ENCODE measurements at regions not wholly inside any gene's neighbourhood (a gene's known extent, or its start where the extent isn't known, plus 50 kb on each side); places are given as distances from the start of the nearest gene placed in this dataset.

DNA sequence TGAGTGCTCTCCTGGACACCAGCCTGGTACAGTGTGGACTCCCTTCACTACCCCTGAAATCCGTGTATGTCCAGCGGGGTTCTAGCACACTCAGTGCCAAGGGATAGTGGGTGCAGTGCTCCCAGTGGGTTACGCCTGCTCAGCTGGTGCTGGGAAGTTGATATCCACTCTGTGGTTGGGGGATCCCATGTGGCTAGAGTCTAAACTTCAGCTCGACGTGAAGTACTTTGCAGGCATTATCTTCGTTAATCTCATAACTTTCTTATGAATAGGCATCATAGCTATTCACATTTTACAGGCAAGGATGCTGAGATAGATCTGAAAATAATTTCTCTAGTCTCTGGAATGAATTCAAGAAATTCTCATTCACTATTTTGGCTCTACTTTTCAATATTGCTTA lies 433.2 kb upstream of the HTR2A start:
- in situ Hi-C loops (cut with MboI; ENCODE audit: low pct_unique_long_range_greater_than_20kb, low sequenced_read_pairs), result no loop called here
- DNase-seq, result no peak

DNA sequence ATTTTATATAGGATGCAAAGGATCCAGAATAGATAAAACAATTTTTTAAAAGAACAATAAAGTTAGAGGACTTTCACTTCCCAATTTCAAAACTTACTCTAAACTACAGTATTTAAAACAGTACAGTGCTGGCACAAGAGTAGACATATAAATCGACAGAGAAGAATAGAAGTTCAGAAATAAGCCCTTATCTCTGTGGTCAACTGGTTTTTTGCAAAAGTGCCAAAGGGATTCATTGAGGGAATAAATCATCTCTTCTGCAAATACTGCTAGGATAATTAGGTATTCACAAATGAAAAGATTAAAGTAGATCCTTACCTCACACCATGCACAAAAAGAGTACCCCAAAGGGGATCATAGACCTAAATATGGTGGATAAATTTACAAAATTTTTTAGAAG lies 431.0 kb upstream of the HTR2A start:
- in situ Hi-C loops (cut with MboI; ENCODE audit: low pct_unique_long_range_greater_than_20kb, low sequenced_read_pairs), result no loop called here

DNA sequence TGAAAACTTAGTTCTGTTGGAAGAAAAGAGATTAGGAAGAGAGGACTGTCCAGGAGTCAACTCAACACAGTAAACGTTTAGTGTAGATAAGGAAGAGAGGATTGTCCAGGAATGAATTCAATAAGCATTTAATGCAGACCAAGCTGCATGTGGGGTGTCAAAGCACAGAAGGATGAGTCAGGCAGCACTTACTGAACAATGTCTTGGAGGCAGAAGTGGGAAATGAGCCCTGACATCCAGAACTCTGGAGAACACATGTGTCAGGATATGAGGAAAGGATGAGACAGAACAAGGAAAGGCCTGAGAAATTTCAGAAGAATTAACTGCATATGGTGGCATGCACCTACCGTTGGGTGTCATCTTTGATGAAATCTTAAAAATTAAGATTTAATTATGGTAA lies 429.2 kb upstream of the HTR2A start:
- in situ Hi-C loops (cut with MboI; ENCODE audit: low pct_unique_long_range_greater_than_20kb, low sequenced_read_pairs), result no loop called here

More for the DNA sequence above, 431.0 kb upstream of the HTR2A start:
- no peak for DNase-seq

DNA sequence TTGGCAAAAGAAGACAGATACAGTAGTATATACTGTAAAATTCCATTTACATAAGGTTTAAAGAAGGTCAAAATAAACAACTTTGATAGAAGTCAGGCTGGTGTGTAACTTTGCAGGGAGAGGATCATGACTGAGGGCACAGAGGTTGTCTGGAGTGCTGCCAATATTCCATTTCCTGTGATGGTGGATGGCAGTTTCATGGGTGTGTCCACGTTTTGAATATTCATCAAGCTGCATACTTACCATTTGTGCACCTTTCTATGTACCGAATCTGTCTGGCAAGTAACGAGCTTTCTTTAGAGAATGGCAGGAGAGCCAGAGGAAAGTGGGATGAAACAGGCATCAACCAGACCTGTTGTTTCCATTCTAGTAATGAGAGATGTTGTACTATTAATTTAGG lies 420.5 kb upstream of the HTR2A start:
- in situ Hi-C loops (cut with MboI; ENCODE audit: low pct_unique_long_range_greater_than_20kb, low sequenced_read_pairs), result no loop called here
- no peak for DNase-seq

More for the DNA sequence above, 429.2 kb upstream of the HTR2A start:
- DNase-seq, result no peak

DNA sequence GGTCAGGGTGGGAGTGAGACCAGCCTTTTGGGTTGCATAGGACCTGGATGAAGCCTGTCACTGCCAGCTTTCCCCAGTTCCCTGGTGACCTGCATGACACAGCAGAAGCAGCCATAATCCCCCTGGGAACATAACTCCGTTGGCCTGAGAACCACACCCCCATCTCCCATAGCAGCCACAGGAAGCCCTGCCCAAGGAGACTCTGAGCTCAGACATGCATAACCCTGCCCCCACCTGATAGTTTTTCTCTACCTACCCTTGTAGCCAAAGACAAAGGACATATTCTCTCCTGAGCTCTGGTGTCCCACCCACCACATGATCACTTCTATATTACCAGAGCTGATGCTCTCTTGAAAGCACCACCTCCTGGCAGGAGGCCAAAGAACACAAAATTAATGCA lies 413.5 kb upstream of the HTR2A start:
- DNase-seq, result no peak
- in situ Hi-C loops (cut with MboI; ENCODE audit: low pct_unique_long_range_greater_than_20kb, low sequenced_read_pairs), result no loop called here

DNA sequence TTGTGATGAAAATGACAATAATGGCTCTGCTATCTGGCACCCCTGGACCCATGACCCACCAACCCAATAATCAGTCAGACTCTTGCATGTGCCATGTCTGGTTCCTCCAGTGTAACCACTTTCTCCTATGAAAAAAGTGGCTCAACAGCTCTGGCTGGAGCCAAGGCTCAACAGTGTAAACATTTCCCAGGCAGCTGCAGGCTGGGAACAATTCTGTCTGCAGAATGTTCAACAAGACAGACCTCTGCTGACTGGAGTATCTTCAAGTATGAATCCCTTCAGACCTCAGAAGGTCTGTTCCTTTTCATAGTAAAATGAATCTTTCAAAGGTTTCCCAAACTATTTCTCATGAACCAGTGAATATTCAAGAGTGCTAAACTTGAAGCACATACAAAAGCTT lies 410.1 kb upstream of the HTR2A start:
- in situ Hi-C loops (cut with MboI; ENCODE audit: low pct_unique_long_range_greater_than_20kb, low sequenced_read_pairs), result no loop called here

DNA sequence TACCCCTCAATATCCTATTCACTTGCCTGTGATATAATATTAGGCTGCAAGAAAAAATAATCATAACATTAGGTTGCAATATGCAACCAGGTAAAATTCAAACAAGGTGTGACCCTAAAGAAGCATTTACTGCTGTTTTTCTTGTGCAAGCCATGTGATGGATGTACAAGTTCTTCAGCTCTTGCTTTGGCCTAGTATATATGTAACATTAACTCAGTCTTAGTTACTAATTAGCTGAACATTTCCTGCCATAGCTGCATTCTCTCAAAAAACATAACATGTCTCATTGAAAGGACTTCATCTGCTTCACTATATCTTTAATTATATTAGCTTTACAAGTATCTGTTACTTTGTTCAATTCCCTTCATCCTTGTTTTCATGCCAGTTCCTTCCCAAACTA lies 406.8 kb upstream of the HTR2A start:
- in situ Hi-C loops (cut with MboI; ENCODE audit: low pct_unique_long_range_greater_than_20kb, low sequenced_read_pairs), result no loop called here
- DNase-seq, result no peak

More for the DNA sequence above, 410.1 kb upstream of the HTR2A start:
- no peak for DNase-seq

DNA sequence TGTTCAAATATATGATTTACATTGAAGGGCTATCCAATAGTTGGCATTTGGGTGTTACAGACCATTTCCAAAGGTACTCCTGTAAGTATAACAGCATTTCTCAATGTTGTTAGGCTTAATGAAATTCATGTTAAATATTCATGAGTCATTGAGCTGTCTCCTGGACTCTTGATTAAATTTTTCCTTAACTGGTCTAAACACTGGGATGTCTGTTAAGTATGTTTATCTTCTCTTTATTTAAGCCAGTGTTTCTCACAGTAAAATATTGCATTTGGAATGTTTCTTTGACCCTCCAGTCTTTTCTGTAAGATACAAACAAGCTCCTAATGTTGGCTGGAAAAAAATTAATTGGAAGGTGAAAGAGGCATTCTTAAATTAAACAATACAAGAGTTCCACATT lies 402.5 kb upstream of the HTR2A start:
- in situ Hi-C loops (cut with MboI; ENCODE audit: low pct_unique_long_range_greater_than_20kb, low sequenced_read_pairs), result no loop called here
- DNase-seq, result no peak

DNA sequence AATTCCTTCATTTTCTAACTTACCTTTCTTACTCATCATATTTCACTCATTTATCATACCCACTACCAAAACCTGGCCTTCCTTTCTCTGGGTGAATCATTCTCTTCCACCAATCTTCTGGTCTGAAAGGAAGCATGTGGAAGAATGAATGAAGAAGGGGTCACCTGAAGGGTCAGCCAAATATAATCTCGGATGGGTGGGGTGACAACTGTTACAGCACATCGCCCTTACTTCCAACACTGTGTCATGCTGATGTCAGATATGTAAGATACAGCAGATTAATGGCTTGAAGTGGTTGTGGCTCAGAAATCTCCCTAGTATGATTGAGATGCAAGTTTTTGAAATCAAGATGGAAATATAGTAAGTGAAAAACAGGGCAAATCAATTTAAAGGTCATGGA lies 401.7 kb upstream of the HTR2A start:
- in situ Hi-C loops (cut with MboI; ENCODE audit: low pct_unique_long_range_greater_than_20kb, low sequenced_read_pairs), result no loop called here
- no peak for DNase-seq

DNA sequence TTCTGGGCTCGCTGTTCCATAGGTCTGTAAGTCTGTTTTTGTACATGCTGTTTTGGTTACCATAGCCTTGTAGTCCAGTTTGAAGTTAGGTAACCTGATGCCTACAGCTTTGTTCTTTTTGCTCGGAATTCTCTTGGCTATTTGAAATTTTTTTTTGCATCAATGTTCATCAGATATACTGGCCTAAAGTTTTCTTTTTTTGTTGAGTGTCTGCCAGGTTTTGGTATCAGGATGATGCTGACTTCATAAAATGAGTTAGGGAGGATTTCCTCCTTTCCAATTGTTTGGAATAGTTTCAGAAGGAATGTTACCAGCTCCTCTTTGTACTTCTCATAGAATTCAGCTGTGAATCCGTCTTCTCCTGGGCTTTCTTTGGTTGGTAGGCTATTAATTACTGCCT lies 397.8 kb upstream of the HTR2A start:
- no peak for DNase-seq
- in situ Hi-C loops (cut with MboI; ENCODE audit: low pct_unique_long_range_greater_than_20kb, low sequenced_read_pairs), result no loop called here

DNA sequence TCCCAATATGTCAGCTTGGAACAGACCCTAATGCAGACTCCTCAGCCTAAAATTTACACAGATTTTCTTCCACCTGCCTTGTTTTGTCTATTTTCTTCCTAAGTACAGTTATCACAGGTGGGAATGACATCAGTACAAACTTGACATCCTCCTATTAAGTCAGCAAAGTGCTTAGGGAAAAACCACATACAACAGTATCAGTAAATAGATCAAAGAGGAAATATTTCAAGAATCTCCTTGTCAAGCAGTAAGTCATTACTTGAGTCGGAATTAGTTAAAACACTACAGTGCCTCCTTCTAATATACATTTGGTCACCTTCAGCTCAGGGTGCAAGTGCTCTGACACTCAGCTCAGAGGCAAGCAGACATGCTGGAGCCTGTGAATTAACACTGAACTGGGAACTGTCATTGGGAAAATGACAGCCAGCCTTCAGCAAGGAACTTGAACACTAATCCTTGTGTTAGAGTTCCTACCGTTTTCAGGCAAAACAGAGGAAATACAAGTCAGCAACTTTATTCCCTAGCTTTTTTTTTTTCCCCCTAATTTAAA lies 394.3 kb upstream of the HTR2A start:
- DNase-seq, result no peak
- in situ Hi-C loops (cut with MboI; ENCODE audit: low pct_unique_long_range_greater_than_20kb, low sequenced_read_pairs), result no loop called here

DNA sequence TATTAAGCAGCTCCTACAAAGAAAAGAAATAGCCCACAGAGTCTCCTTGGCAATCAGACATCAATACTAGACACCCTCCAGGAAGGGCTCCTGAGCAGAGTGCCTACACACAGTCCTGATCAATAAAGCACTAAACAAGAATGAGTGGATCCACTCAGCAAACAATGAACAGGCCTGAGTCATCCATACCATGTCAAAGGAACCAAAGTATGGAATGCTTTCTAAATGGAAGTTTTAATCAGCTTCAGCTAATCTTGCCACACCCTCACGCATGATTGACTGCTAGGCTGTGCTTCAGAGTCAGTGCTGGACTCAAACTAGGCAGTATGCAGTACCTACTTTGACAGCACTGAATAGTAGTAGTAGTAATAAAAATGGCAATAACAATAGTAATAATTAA lies 392.7 kb upstream of the HTR2A start:
- in situ Hi-C loops (cut with MboI; ENCODE audit: low pct_unique_long_range_greater_than_20kb, low sequenced_read_pairs), result no loop called here
- DNase-seq, result no peak

DNA sequence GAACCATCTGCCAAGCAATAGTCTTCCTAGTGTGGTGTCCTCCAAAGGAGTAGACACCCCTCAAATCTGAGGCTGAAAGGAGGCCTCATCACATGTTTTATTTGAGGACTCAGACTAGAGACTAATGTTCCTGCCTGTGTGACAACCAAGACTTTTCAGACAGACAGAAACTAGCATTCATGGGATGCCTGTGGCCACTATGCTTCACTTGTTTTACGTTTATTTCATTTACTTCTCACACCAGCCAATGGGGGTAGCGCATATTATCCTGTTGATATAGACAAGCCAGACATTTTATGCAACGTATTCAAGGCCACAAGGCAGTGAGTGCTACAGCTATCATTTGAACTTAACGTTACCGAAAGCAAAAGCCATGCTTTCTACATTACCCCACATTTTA lies 391.7 kb upstream of the HTR2A start:
- no peak for DNase-seq
- in situ Hi-C loops (cut with MboI; ENCODE audit: low pct_unique_long_range_greater_than_20kb, low sequenced_read_pairs), result no loop called here

DNA sequence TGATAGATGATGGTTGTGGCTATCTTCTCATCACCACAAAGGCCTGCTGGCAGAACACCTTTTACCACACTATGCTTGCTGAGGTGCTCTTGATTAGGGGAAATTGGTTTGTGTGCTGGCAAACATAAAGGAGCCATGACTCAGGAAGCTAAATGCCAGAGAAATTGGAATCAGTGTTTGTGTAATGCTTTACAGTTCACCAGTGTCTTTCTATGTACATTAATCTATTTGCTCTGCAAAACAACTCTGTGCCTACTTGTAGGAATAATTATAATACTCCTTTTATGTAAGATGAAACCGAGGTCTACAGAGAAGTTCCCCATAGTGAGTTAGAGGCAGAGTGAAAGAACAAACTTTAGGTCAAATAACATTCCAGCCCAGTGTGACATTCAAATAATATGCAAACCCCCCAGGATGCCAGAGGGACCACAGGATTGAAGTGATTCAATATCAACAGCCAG lies 390.5 kb upstream of the HTR2A start:
- no peak for DNase-seq
- in situ Hi-C loops (cut with MboI; ENCODE audit: low pct_unique_long_range_greater_than_20kb, low sequenced_read_pairs), result no loop called here

DNA sequence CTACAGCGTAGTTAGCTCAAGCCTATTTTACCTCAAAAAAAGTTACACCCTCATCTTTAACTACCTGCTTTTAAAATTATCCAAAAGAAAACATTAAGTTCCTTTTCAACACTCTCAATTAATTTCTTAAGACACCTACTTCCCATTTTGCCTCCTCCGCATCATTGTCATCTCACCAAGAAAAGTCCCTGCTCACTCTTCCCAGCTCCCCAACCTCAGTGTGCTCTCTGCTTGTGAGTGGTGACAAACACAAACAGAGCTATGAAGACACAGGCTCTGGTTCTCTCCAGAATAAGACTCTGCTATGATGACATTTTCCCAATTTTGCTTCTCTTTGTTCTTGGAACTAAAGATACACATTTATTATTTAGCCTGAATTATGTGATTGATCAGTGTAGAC lies 385.1 kb upstream of the HTR2A start:
- in situ Hi-C loops (cut with MboI; ENCODE audit: low pct_unique_long_range_greater_than_20kb, low sequenced_read_pairs), result no loop called here
- DNase-seq, result no peak

DNA sequence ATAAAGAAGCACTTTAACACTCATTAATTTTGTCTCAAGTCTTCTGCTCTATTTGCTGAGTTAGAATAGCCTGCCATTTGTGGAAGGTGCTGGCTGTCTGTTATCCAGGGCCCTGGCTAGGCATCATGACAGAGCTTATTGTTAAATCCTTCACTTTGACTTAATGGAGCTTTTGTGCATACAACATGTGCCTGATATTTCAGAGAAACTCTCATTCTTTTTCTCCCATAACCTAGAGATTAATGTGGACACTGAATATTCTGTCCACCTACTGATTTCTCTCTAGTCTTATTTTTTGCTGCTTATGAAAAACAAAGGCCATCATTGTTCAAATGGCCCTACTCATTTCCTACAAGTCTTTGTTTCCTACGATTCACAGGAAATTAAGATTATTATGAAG lies 383.1 kb upstream of the HTR2A start:
- in situ Hi-C loops (cut with MboI; ENCODE audit: low pct_unique_long_range_greater_than_20kb, low sequenced_read_pairs), result no loop called here
- no peak for DNase-seq

DNA sequence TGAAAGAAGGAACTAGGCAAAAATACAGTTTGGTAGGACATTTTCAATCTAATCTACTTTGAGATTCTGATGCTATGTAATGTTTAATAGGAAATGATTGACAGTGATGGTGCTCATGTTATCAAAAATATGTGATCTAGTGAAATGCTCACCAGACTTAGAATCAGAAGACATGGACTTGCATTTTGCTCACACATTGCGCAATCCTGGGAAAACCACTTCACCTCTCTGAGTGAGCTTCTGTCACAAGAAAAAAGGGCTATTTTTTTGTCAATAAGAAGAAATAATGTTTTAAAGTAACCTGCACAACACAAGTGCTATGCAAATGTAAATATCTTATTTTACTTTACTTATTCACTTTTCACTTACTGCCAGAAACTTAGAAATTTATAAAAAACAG lies 380.9 kb upstream of the HTR2A start:
- in situ Hi-C loops (cut with MboI; ENCODE audit: low pct_unique_long_range_greater_than_20kb, low sequenced_read_pairs), result no loop called here
- DNase-seq, result no peak

DNA sequence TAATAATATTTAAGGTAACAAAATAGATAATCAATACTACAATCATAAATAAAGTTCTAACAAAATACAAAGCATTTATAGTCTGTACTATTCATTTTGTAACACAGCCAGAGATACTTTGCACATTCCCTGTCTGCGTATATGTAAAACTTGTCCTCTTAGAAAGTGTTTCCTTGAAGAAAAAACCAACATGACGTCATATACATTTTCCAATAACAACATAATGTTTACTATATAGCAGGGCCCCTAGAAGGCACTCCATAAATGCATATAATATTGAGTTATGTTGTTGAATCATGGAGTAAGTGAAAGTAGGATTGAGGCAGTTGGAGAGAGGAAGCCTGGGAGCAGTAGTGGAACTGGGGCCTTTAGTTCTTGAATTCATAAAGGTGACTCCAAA lies 371.4 kb upstream of the HTR2A start:
- DNase-seq, result no peak
- in situ Hi-C loops (cut with MboI; ENCODE audit: low pct_unique_long_range_greater_than_20kb, low sequenced_read_pairs), result no loop called here

DNA sequence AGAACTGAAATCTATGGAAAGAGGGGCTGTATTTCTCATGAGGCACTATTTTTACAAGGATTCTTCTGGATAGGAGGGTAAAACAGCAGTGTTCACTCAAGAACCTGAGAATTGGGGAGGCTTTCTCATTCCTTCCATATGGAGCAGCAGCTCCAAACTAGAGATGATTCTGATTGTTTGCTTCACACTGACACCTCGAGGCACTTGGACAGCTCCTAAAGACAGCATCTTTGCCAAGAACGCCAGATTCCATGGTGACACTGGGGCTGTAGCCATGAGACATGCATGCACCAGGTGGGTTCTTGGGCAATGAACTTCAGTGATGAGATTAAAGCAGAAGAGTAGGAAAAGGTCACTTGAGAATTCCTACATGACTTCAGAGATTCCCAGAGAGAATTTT lies 361.5 kb upstream of the HTR2A start:
- DNase-seq, result no peak
- in situ Hi-C loops (cut with MboI; ENCODE audit: low pct_unique_long_range_greater_than_20kb, low sequenced_read_pairs), result no loop called here

DNA sequence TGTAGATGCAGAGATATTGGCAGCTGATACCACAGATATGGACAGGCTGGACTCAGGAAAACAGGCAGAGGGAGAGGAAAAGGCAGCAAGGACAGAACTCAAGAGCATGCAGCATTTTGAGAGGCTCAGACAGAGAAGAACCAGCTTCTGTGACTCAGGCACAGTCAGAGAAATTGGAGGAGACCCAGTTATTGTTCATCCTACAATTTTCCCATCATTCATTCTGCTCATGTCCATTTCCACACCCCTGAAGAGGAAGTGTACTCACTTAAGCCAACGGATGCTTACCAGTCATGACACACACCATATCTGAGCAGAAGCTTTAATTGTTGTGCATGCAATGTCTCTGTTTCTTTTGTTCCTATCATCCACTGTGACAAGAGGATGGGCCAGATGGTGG lies 359.8 kb upstream of the HTR2A start:
- no peak for DNase-seq
- in situ Hi-C loops (cut with MboI; ENCODE audit: low pct_unique_long_range_greater_than_20kb, low sequenced_read_pairs), result no loop called here

DNA sequence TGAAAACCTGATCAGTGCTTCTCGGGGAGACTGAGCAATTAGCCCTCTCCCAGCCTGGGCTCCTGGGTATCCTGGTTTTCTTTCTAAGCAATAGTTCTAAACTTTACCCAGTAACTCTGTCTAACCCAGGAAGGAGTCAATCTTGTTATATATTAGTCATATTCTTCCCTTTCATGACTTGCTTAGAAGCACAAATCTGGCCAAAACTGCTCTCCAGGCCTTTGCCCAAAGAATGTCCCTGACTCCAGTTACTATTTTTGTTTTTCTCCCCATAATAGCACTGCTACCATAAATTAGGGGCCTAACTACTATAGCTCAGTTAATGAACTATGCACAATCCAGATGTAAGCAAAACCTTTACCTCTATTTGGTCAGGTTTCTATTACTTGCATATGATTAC lies 355.8 kb upstream of the HTR2A start:
- DNase-seq, result no peak
- in situ Hi-C loops (cut with MboI; ENCODE audit: low pct_unique_long_range_greater_than_20kb, low sequenced_read_pairs), result no loop called here

DNA sequence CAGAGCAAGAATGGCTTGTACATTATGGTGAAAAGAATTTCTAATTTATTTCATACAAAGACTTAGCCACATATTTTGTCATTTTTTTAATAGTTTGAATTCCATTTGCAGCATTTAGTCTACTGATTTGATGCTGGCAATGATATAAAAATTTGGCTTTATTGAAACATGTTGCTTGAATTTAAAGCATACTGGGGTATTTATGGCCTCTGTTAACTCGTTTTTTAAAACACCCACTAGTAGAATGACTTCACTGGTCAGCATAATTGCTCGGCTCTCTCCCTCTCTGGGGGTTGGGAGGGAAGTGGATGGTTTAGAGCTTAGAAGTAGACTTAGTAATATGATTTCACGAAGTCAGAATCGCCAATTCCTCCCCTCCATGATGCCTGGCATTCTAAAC lies 354.9 kb upstream of the HTR2A start:
- in situ Hi-C loops (cut with MboI; ENCODE audit: low pct_unique_long_range_greater_than_20kb, low sequenced_read_pairs), result no loop called here
- no peak for DNase-seq
